Type B pancreatic cell (in vitro differentiated cells): ENCODE measurements at regions not wholly inside any gene's neighbourhood (a gene's known extent, or its start where the extent isn't known, plus 50 kb on each side); places are given as distances from the start of the nearest gene placed in this dataset.

Experiments used
- DNase-seq: peaks from one replicate; pipeline ENCODE4 v3.0.0; 2021; ENCODE audit warnings: mixed read lengths; ENCODE audit not compliant: unreplicated experiment; ENCODE audit errors: extremely low spot score
- H3K27ac Mint-ChIP-seq: 2 replicates; pipeline ENCODE4 v1.8.0; 2021; ENCODE audit warnings: mild to moderate bottlenecking, mixed read lengths
- H3K27me3 Mint-ChIP-seq: 2 replicates; pipeline ENCODE4 v1.8.0; 2021; ENCODE audit warnings: mixed read lengths
- H3K36me3 Mint-ChIP-seq: 2 replicates; pipeline ENCODE4 v1.8.0; 2021; ENCODE audit warnings: mixed read lengths
- H3K4me1 Mint-ChIP-seq: one replicate; pipeline ENCODE4 v1.8.0; 2021; ENCODE audit warnings: mixed read lengths; ENCODE audit not compliant: unreplicated experiment
- H3K4me3 Mint-ChIP-seq: 2 replicates; pipeline ENCODE4 v1.8.0; 2021; ENCODE audit warnings: mild to moderate bottlenecking, mixed read lengths
- H3K9me3 Mint-ChIP-seq: 2 replicates; pipeline ENCODE4 v1.8.0; 2021; ENCODE audit warnings: mixed read lengths
- CTCF ChIP-seq: fragments of 200-600 bp; sonication (generic); conservative IDR thresholded peaks from 2 replicates; pipeline ENCODE4 v1.5.0; 2021; ENCODE audit warnings: antibody characterized with exemption, mild to moderate bottlenecking

GRCh38 chr13:105116966-105117365, 1418.5 kb downstream of the EFNB2 start:
- Mint-ChIP-seq H3K9me3 (peaks cover 16% of the 10 kb centered on the region), H3K36me3 (no peaks in the 10 kb centered on the region), H3K4me3 (no peak overlapping the region), H3K27ac (no peak overlapping the region), H3K27me3 (no peaks in the 10 kb centered on the region), H3K4me1 (peaks cover 10% of the 10 kb centered on the region)
- TF ChIP-seq CTCF, result no peak
- DNase-seq, result no peak

GRCh38 chr13:105112561-105112960, 1422.9 kb downstream of the EFNB2 start:
- Mint-ChIP-seq H3K9me3 (peaks cover 16% of the 10 kb centered on the region), H3K27ac (no peak overlapping the region)

GRCh38 chr13:105107781-105108180, 1427.7 kb downstream of the EFNB2 start:
- H3K36me3 Mint-ChIP-seq, result no peaks in the 10 kb centered on the region
- no peaks in the 10 kb centered on the region for H3K4me1 Mint-ChIP-seq
- no peak overlapping the region for H3K4me3 Mint-ChIP-seq
- no peak for TF ChIP-seq CTCF
- no peak for DNase-seq
- H3K27me3 Mint-ChIP-seq, result no peaks in the 10 kb centered on the region
- H3K27ac Mint-ChIP-seq, result no peak overlapping the region
- H3K9me3 Mint-ChIP-seq, result peaks cover 7% of the 10 kb centered on the region

More at GRCh38 chr13:105112561-105112960, 1422.9 kb downstream of the EFNB2 start:
- no peak overlapping the region for H3K4me3 Mint-ChIP-seq
- DNase-seq, result no peak
- H3K36me3 Mint-ChIP-seq, result no peaks in the 10 kb centered on the region
- no peaks in the 10 kb centered on the region for H3K27me3 Mint-ChIP-seq
- H3K4me1 Mint-ChIP-seq, result peaks cover under 1% of the 10 kb centered on the region
- TF ChIP-seq CTCF, result no peak

GRCh38 chr13:105105471-105105870, 1430.0 kb downstream of the EFNB2 start:
- Mint-ChIP-seq H3K27ac (no peak overlapping the region), H3K36me3 (no peaks in the 10 kb centered on the region), H3K27me3 (no peaks in the 10 kb centered on the region), H3K9me3 (peaks cover 4% of the 10 kb centered on the region), H3K4me1 (no peaks in the 10 kb centered on the region), H3K4me3 (no peak overlapping the region)
- DNase-seq, result no peak
- no peak for TF ChIP-seq CTCF

GRCh38 chr13:105097521-105097920, 1437.9 kb downstream of the EFNB2 start:
- H3K9me3 Mint-ChIP-seq, result no peaks in the 10 kb centered on the region
- H3K27me3 Mint-ChIP-seq, result no peaks in the 10 kb centered on the region
- H3K4me1 Mint-ChIP-seq, result peaks cover 8% of the 10 kb centered on the region
- no peak for DNase-seq
- no peak for TF ChIP-seq CTCF
- H3K27ac Mint-ChIP-seq, result no peak overlapping the region
- H3K36me3 Mint-ChIP-seq, result no peaks in the 10 kb centered on the region
- H3K4me3 Mint-ChIP-seq, result no peak overlapping the region
